PC-9 (cell line): ENCODE measurements at regions not wholly inside any gene's neighbourhood (a gene's known extent, or its start where the extent isn't known, plus 50 kb on each side); places are given as distances from the start of the nearest gene placed in this dataset.

Experiments
- BruUV-seq: library from RNA; stranded (reverse); fragments of 400-500 nt; replicated peaks from 2 replicates; lab custom pipeline; 2021; lab: Mats Ljungman, UMichigan
- CTCF ChIA-PET: fragments of 300-600 bp; sonication (Branson Sonifier 250); formaldehyde crosslinking; loops from one replicate; lab custom pipeline; 2022; ENCODE audit warnings: antibody characterized with exemption; lab: Charles Lee
- POLR2A ChIA-PET: fragments of 300-600 bp; sonication (Branson Sonifier 250); formaldehyde crosslinking; loops from one replicate; lab custom pipeline; 2022; ENCODE audit warnings: antibody characterized with exemption; ENCODE audit not compliant: unreplicated experiment; lab: Charles Lee
- DNase-seq, 2 experiments: peaks; one replicate each; pipeline versions ENCODE4 v3.0.0 to v3.0.0-alpha.2; 2015 to 2022; ENCODE audit warnings: mixed read lengths in 1 of 2
- H2AFZ ChIP-seq: fragments of 200-600 bp; sonication (generic); 2 replicates; pipeline ENCODE4 v1.8.1; 2017; ENCODE audit warnings: antibody characterized with exemption
- H3F3A ChIP-seq: fragments of 200-600 bp; sonication (generic); 2 replicates; pipeline ENCODE4 v1.8.1; 2017; ENCODE audit warnings: antibody characterized with exemption, mild to moderate bottlenecking, low read depth; ENCODE audit not compliant: insufficient read depth
- H3K27ac ChIP-seq: fragments of 200-600 bp; sonication (generic); 2 replicates; pipeline ENCODE4 v1.6.1; 2016; ENCODE audit warnings: mixed run types
- H3K27me3 ChIP-seq: fragments of 200-600 bp; sonication (generic); 2 replicates; pipeline ENCODE4 v1.6.1; 2016; ENCODE audit warnings: low read depth, mixed run types; ENCODE audit not compliant: insufficient read depth
- H3K36me3 ChIP-seq: fragments of 200-600 bp; sonication (generic); 2 replicates; pipeline ENCODE4 v1.6.1; 2016; ENCODE audit warnings: low read depth, mixed run types
- H3K4me1 ChIP-seq: fragments of 200-600 bp; sonication (generic); replicated peaks from 2 replicates; pipeline ENCODE4 v1.6.1; 2016; ENCODE audit warnings: mixed run types; ENCODE audit not compliant: insufficient read depth
- H3K4me2 ChIP-seq: fragments of 200-600 bp; sonication (generic); 2 replicates; pipeline ENCODE4 v1.6.1; 2017; ENCODE audit warnings: mixed run types
- H3K4me3 ChIP-seq: fragments of 200-600 bp; sonication (generic); 2 replicates; pipeline ENCODE4 v1.6.1; 2016; ENCODE audit warnings: mixed run types
- H3K79me2 ChIP-seq: fragments of 200-600 bp; sonication (generic); 2 replicates; pipeline ENCODE4 v1.6.1; 2017; ENCODE audit warnings: low read depth, mixed run types
- H3K9me2 ChIP-seq: fragments of 200-600 bp; sonication (generic); 2 replicates; pipeline ENCODE4 v1.8.1; 2017; ENCODE audit warnings: mild to moderate bottlenecking; ENCODE audit not compliant: insufficient read depth
- H3K9me3 ChIP-seq: fragments of 200-600 bp; sonication (generic); 2 replicates; pipeline ENCODE4 v1.8.1; 2016; ENCODE audit warnings: low read depth; ENCODE audit not compliant: insufficient read depth
- H4K20me1 ChIP-seq: fragments of 200-600 bp; sonication (generic); 2 replicates; pipeline ENCODE4 v1.8.1; 2017; ENCODE audit not compliant: insufficient read depth
- CTCF ChIP-seq: fragments of 200-600 bp; sonication (generic); conservative IDR thresholded peaks from 2 replicates; pipeline ENCODE4 v1.6.1; 2017; ENCODE audit warnings: mixed run types, antibody characterized with exemption, mild to moderate bottlenecking, moderate library complexity
- EZH2 ChIP-seq: fragments of 200-600 bp; sonication (generic); IDR thresholded peaks from 2 replicates; pipeline ENCODE4 v1.8.0; 2017; ENCODE audit warnings: antibody characterized with exemption, low read depth
- intact Hi-C: fragments of 100-400 bp; cut with micrococcal nuclease; formaldehyde crosslinking; loops from one replicate; pipeline ENCODE4 v1.10.0; 2022; ENCODE audit not compliant: unreplicated experiment

- H3K36me3 ChIP-seq = no peaks in the 10 kb centered on the region
- H3K4me3 ChIP-seq = no peak overlapping the region
- TF ChIP-seq CTCF (no peak), EZH2 (no peak)
- ChIA-PET CTCF (no interaction called here), POLR2A (no interaction called here)
- no peak overlapping the region for H2AFZ ChIP-seq
- H3K9me2 ChIP-seq = no peaks in the 10 kb centered on the region
- intact Hi-C loops = no loop called here
- H3K4me2 ChIP-seq = no peak overlapping the region
- no peak overlapping the region for H3K27ac ChIP-seq
- no peaks in the 10 kb centered on the region for H3K9me3 ChIP-seq
- BruUV-seq = no TSS peak
- no peaks in the 10 kb centered on the region for H3K27me3 ChIP-seq
- no peaks in the 10 kb centered on the region for H3K79me2 ChIP-seq
- no peaks in the 10 kb centered on the region for H4K20me1 ChIP-seq
- no peaks in the 10 kb centered on the region for H3K4me1 ChIP-seq
- no peak for DNase-seq
- no peaks in the 10 kb centered on the region for H3F3A ChIP-seq
Measured at GRCh38 chr12:66803930-66804329, 125.1 kb upstream of the GRIP1 start.

- Histone ChIP-seq H4K20me1 (no peaks in the 10 kb centered on the region), H3K79me2 (no peaks in the 10 kb centered on the region), H3K36me3 (no peaks in the 10 kb centered on the region), H3F3A (no peaks in the 10 kb centered on the region), H3K4me3 (no peak overlapping the region), H3K27ac (no peak overlapping the region), H3K4me1 (no peaks in the 10 kb centered on the region), H3K27me3 (no peaks in the 10 kb centered on the region), H2AFZ (no peak overlapping the region), H3K9me3 (no peaks in the 10 kb centered on the region), H3K4me2 (no peak overlapping the region), H3K9me2 (no peaks in the 10 kb centered on the region)
- ChIA-PET POLR2A (no interaction called here), CTCF (no interaction called here)
- DNase-seq = no peak
- BruUV-seq = no TSS peak
- intact Hi-C loops = no loop called here
- TF ChIP-seq CTCF (no peak), EZH2 (no peak)
Measured at GRCh38 chr12:66804563-66804974, 125.7 kb upstream of the GRIP1 start.

- Histone ChIP-seq H3K27ac (no peak overlapping the region), H3F3A (no peaks in the 10 kb centered on the region), H3K36me3 (no peaks in the 10 kb centered on the region), H3K4me2 (no peak overlapping the region), H3K4me1 (peaks cover 4% of the 10 kb centered on the region; the same call in 1 of the 2 replicates), H3K9me3 (no peaks in the 10 kb centered on the region), H2AFZ (no peak overlapping the region), H3K4me3 (no peak overlapping the region), H4K20me1 (no peaks in the 10 kb centered on the region), H3K27me3 (no peaks in the 10 kb centered on the region), H3K79me2 (no peaks in the 10 kb centered on the region), H3K9me2 (no peaks in the 10 kb centered on the region)
- DNase-seq = no peak
- CTCF ChIA-PET = no interaction called here
- intact Hi-C loops = no loop called here
- no TSS peak for BruUV-seq
- no peak for TF ChIP-seq CTCF
- TF ChIP-seq EZH2 = no peak
- POLR2A ChIA-PET = no interaction called here
Measured at GRCh38 chr12:66808606-66809005, 129.7 kb upstream of the GRIP1 start.
